ENCODE measurements at regions not wholly inside any gene's neighbourhood (a gene's known extent, or its start where the extent isn't known, plus 50 kb on each side); places are given as distances from the start of the nearest gene placed in this dataset.
"Not testable (repeated sequence)": the region's sequence is repeated elsewhere in the genome, so short reads cannot be mapped to it uniquely, and the experiment has no call there.

- Histone ChIP-seq H4K20me1 (ENCODE audit: insufficient read depth, low read length) (no peaks in the 10 kb centered on the region), H3K27me3 (ENCODE audit: control insufficient read depth in 2 of 2, insufficient read depth in 2 of 2, low read length in 2 of 2) (no peaks in the 10 kb centered on the region), H3K27ac (ENCODE audit: low read depth in 1 of 2, low read length in 2 of 2) (no peak overlapping the region), H3K4me3 (replicated peaks in 1 of 3; ENCODE audit: low read depth in 2 of 3, low read length in 3 of 3) (no peak overlapping the region), H3K9ac (ENCODE audit: insufficient read depth, low read length, poor library complexity, severe bottlenecking) (no peak overlapping the region), H3K79me2 (ENCODE audit: insufficient read depth, low read length) (no peaks in the 10 kb centered on the region), H3K4me2 (replicated peaks; ENCODE audit: extremely low read depth, low read length, poor library complexity, severe bottlenecking) (no peak overlapping the region), H2AFZ (ENCODE audit: insufficient read depth, low read depth, low read length, poor library complexity, severe bottlenecking) (no peak overlapping the region), H3K9me3 (replicated peaks in 1 of 2; ENCODE audit: control insufficient read depth in 1 of 2, insufficient read depth in 1 of 2, low read length in 2 of 2) (no peaks in the 10 kb centered on the region), H3K36me3 (replicated peaks in 1 of 2; ENCODE audit: control insufficient read depth in 1 of 2, insufficient read depth in 2 of 2, low read length in 2 of 2) (no peaks in the 10 kb centered on the region), H3K4me1 (ENCODE audit: control insufficient read depth in 1 of 2, insufficient read depth in 2 of 2, low read length in 2 of 2) (no peaks in the 10 kb centered on the region)
- H3K9me3 Mint-ChIP-seq, result peaks cover 0 to 3% (median 0%) of the 10 kb centered on the region in 7 donors
- no peak overlapping the region for H3K4me3 Mint-ChIP-seq
- H3K36me3 Mint-ChIP-seq, result no peaks in the 10 kb centered on the region
- DNase-seq, result no peak
- no peak for TF ChIP-seq CTCF (IDR thresholded peaks at IDR 0.05)
- intact Hi-C loops (cut with micrococcal nuclease), result no loop called here
- WGBS (ENCODE audit: insufficient coverage), result 100% methylated on average over 2 of the region's 2 CpGs
- H3K4me1 Mint-ChIP-seq, result no peaks in the 10 kb centered on the region
- H3K27me3 Mint-ChIP-seq (ENCODE audit: low read depth in 3 of 3), result peaks cover 0 to 5% (median 0%) of the 10 kb centered on the region in 3 donors
- no peak overlapping the region for H3K27ac Mint-ChIP-seq
These were observed 68.0 kb downstream of the HINT1 start for GRCh38 chr5:131096774-131097710.

- H3K4me1 ChIP-seq (ENCODE audit: control insufficient read depth in 1 of 2, insufficient read depth in 2 of 2, low read length in 2 of 2); intact Hi-C loops (cut with micrococcal nuclease); H3K36me3 Mint-ChIP-seq: not testable (repeated sequence)
These were observed 69.5 kb downstream of the HINT1 start for GRCh38 chr5:131095561-131095960.

More at GRCh38 chr5:131095561-131095960, 69.5 kb downstream of the HINT1 start:
- not testable (repeated sequence) for H3K4me3 ChIP-seq (replicated peaks in 1 of 3; ENCODE audit: low read depth in 2 of 3, low read length in 3 of 3); H3K9ac ChIP-seq (ENCODE audit: insufficient read depth, low read length, poor library complexity, severe bottlenecking); H4K20me1 ChIP-seq (ENCODE audit: insufficient read depth, low read length); H3K4me1 Mint-ChIP-seq; H3K9me3 Mint-ChIP-seq; H3K4me2 ChIP-seq (replicated peaks; ENCODE audit: extremely low read depth, low read length, poor library complexity, severe bottlenecking); H3K27ac Mint-ChIP-seq; H3K4me3 Mint-ChIP-seq; H3K9me3 ChIP-seq (replicated peaks in 1 of 2; ENCODE audit: control insufficient read depth in 1 of 2, insufficient read depth in 1 of 2, low read length in 2 of 2); DNase-seq; H3K79me2 ChIP-seq (ENCODE audit: insufficient read depth, low read length); H2AFZ ChIP-seq (ENCODE audit: insufficient read depth, low read depth, low read length, poor library complexity, severe bottlenecking); H3K27ac ChIP-seq (ENCODE audit: low read depth in 1 of 2, low read length in 2 of 2); H3K27me3 ChIP-seq (ENCODE audit: control insufficient read depth in 2 of 2, insufficient read depth in 2 of 2, low read length in 2 of 2); H3K36me3 ChIP-seq (replicated peaks in 1 of 2; ENCODE audit: control insufficient read depth in 1 of 2, insufficient read depth in 2 of 2, low read length in 2 of 2); H3K27me3 Mint-ChIP-seq (ENCODE audit: low read depth in 3 of 3)
- no CpG with 5 or more reads among the region's 4 CpGs for WGBS (ENCODE audit: insufficient coverage)
